Osteocyte (in vitro differentiated cells): ENCODE measurements at regions not wholly inside any gene's neighbourhood (a gene's known extent, or its start where the extent isn't known, plus 50 kb on each side); places are given as distances from the start of the nearest gene placed in this dataset.
"Not testable (repeated sequence)": the region's sequence is repeated elsewhere in the genome, so short reads cannot be mapped to it uniquely, and the experiment has no call there.

Experiments used
- DNase-seq: peaks from one replicate; pipeline ENCODE4 v3.0.0; 2021; ENCODE audit warnings: mixed read lengths; ENCODE audit not compliant: unreplicated experiment; ENCODE audit errors: extremely low spot score
- H3K27ac Mint-ChIP-seq: one replicate; pipeline ENCODE4 v1.8.0; 2021; ENCODE audit warnings: mild to moderate bottlenecking, mixed read lengths; ENCODE audit not compliant: unreplicated experiment
- H3K27me3 Mint-ChIP-seq: one replicate; pipeline ENCODE4 v1.8.0; 2021; ENCODE audit warnings: mixed read lengths; ENCODE audit not compliant: unreplicated experiment
- H3K36me3 Mint-ChIP-seq: one replicate; pipeline ENCODE4 v1.8.0; 2021; ENCODE audit warnings: mixed read lengths; ENCODE audit not compliant: unreplicated experiment
- H3K4me1 Mint-ChIP-seq: one replicate; pipeline ENCODE4 v1.8.0; 2021; ENCODE audit warnings: mixed read lengths; ENCODE audit not compliant: unreplicated experiment
- H3K4me3 Mint-ChIP-seq: one replicate; pipeline ENCODE4 v1.8.0; 2021; ENCODE audit warnings: mild to moderate bottlenecking, moderate library complexity, mixed read lengths; ENCODE audit not compliant: unreplicated experiment
- H3K9me3 Mint-ChIP-seq: one replicate; pipeline ENCODE4 v1.8.0; 2021; ENCODE audit warnings: mixed read lengths; ENCODE audit not compliant: unreplicated experiment
- TF ChIP-seq, protein P1 (sequence below): fragments of 200-600 bp; sonication (generic); IDR thresholded peaks from 2 replicates; pipeline ENCODE4 v1.5.0; 2021; ENCODE audit warnings: antibody characterized with exemption, mild to moderate bottlenecking, moderate library complexity

DNA sequence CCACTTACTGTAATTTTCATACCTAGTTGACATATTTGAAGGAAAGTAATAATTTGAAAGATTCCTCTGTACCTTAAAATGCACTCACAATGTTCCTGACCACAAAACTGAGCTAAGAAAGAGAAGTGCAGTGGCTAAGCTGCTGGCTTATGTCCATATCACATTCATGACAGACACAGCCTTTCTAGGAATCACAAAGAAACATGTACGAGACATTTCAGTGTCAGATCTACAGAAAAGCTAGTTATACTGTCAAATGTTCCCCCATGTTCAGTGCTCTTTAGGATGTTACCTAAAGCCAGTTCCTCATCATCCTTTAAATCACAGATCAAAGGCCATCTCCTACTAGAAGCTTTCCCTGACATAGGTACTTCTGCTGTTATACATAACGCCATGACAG lies 142.2 kb upstream of the C11orf58 start:
- no peaks in the 10 kb centered on the region for H3K27me3 Mint-ChIP-seq
- TF ChIP-seq, protein P1, sequence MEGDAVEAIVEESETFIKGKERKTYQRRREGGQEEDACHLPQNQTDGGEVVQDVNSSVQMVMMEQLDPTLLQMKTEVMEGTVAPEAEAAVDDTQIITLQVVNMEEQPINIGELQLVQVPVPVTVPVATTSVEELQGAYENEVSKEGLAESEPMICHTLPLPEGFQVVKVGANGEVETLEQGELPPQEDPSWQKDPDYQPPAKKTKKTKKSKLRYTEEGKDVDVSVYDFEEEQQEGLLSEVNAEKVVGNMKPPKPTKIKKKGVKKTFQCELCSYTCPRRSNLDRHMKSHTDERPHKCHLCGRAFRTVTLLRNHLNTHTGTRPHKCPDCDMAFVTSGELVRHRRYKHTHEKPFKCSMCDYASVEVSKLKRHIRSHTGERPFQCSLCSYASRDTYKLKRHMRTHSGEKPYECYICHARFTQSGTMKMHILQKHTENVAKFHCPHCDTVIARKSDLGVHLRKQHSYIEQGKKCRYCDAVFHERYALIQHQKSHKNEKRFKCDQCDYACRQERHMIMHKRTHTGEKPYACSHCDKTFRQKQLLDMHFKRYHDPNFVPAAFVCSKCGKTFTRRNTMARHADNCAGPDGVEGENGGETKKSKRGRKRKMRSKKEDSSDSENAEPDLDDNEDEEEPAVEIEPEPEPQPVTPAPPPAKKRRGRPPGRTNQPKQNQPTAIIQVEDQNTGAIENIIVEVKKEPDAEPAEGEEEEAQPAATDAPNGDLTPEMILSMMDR: no peak
- no peaks in the 10 kb centered on the region for H3K9me3 Mint-ChIP-seq
- no peaks in the 10 kb centered on the region for H3K36me3 Mint-ChIP-seq
- no peak overlapping the region for H3K27ac Mint-ChIP-seq
- DNase-seq: no peak
- no peaks in the 10 kb centered on the region for H3K4me1 Mint-ChIP-seq
- no peak overlapping the region for H3K4me3 Mint-ChIP-seq

GRCh38 chr11:16591157-16591556 lies 147.3 kb upstream of the C11orf58 start:
- TF ChIP-seq, protein P1: no peak
- no peak overlapping the region for H3K27ac Mint-ChIP-seq
- H3K9me3 Mint-ChIP-seq: no peaks in the 10 kb centered on the region
- no peak for DNase-seq
- no peak overlapping the region for H3K4me3 Mint-ChIP-seq
- no peaks in the 10 kb centered on the region for H3K27me3 Mint-ChIP-seq
- no peaks in the 10 kb centered on the region for H3K36me3 Mint-ChIP-seq
- no peaks in the 10 kb centered on the region for H3K4me1 Mint-ChIP-seq

DNA sequence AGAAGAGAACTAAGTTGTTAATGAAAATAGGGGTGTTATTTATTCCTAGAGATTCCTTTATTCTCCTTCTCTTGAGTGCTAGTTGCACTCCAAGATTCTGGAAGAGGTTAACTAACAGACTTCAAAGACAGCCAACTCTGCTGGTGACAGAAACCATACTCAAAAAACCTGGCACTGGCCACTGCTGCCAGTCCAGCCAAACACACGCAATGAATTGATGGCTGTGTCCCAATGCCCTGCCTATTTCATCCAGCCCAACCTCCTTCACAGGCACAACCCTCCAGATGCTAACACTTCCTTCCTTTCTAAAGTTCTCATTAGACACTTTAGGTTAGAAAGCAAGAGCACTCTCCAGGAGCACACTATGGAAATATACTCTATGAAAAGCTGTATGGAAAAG lies 150.8 kb upstream of the C11orf58 start:
- Mint-ChIP-seq H3K4me3 (no peak overlapping the region), H3K36me3 (no peaks in the 10 kb centered on the region), H3K9me3 (no peaks in the 10 kb centered on the region), H3K4me1 (no peaks in the 10 kb centered on the region), H3K27ac (no peak overlapping the region), H3K27me3 (no peaks in the 10 kb centered on the region)
- TF ChIP-seq, protein P1: no peak
- no peak for DNase-seq

DNA sequence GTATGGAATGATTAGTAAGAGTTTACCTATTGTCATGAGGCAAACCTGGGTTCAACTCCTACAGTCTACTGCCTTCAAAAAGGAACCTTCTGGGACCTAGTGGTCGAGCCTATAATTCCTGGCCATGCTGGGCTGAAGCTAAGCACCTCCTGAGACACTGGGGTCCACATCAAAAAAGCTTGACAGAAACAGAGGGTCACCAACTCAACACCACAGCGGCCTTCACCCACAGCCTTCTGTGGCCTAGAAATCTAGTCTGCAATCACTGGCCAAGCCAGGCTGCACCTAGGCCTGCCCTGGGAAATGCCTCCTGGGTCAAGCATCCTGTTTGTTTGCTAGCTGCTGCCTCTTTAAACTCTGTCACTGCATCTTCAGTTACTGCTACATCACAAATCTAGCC lies 153.9 kb upstream of the C11orf58 start:
- no peak for DNase-seq
- H3K9me3 Mint-ChIP-seq: no peaks in the 10 kb centered on the region
- no peak overlapping the region for H3K27ac Mint-ChIP-seq
- TF ChIP-seq, protein P1: no peak
- no peak overlapping the region for H3K4me3 Mint-ChIP-seq
- H3K36me3 Mint-ChIP-seq: no peaks in the 10 kb centered on the region
- H3K27me3 Mint-ChIP-seq: no peaks in the 10 kb centered on the region
- no peaks in the 10 kb centered on the region for H3K4me1 Mint-ChIP-seq

- H3K4me1 Mint-ChIP-seq, H3K36me3 Mint-ChIP-seq, H3K9me3 Mint-ChIP-seq, H3K4me3 Mint-ChIP-seq, H3K27me3 Mint-ChIP-seq, H3K27ac Mint-ChIP-seq, DNase-seq: not testable (repeated sequence)
These were observed 157.4 kb upstream of the C11orf58 start for GRCh38 chr11:16581078-16581477.

DNA sequence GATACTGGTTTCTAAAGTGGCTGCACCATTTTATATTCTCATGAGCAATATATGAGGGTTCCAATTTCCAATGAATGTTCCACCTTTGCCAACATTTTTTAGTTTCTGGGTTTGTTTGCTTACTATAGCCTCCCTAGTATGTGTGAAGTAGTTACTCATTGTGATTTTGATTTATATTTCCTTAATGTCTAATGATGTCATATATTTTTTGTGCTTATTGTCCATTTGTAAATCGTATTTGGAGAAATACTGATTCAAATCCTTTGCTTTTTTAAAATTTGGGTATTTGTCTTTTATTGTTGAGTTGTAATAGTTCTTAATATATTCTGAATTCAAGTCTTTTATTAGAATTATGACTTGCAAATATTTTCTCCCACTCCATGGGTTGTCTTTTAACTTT lies 161.0 kb upstream of the C11orf58 start:
- Mint-ChIP-seq H3K4me3 (no peak overlapping the region), H3K36me3 (no peaks in the 10 kb centered on the region), H3K4me1 (peaks cover 14% of the 10 kb centered on the region), H3K27ac (no peak overlapping the region), H3K27me3 (no peaks in the 10 kb centered on the region), H3K9me3 (no peaks in the 10 kb centered on the region)
- TF ChIP-seq, protein P1: no peak
- DNase-seq: no peak

DNA sequence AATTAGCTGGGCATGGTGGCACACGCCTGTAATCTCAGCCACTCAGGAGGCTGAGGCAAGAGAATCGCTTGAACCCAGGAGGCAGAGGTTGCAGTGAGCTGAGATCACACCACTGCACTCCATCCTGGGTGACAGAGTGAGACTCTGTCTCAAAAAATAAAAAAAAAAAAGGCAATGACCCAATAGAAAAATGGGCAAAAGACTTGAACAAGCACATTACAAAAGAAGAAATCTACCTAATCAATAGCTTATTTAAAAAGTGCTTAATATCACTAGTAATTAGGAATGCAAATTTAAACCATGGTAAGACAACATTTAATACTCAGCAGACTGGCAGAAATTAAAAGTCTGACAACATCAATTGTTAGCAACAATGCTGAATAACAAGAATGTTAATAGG lies 163.6 kb upstream of the C11orf58 start:
- not testable (repeated sequence) for H3K36me3 Mint-ChIP-seq, H3K27me3 Mint-ChIP-seq, H3K4me3 Mint-ChIP-seq, H3K27ac Mint-ChIP-seq, H3K9me3 Mint-ChIP-seq, DNase-seq
- peaks cover 15% of the 10 kb centered on the region for H3K4me1 Mint-ChIP-seq
